Non-pigmented ciliary epithelial cell (primary cell): ENCODE measurements at regions not wholly inside any gene's neighbourhood (a gene's known extent, or its start where the extent isn't known, plus 50 kb on each side); places are given as distances from the start of the nearest gene placed in this dataset.

Experiments used
- DNase-seq: peaks from one replicate; pipeline ENCODE4 v3.0.0-alpha.2; 2010; ENCODE audit warnings: low read depth

GRCh38 chr1:22264464-22265341 lies 121.8 kb upstream of the WNT4 start:
- DNase-seq, result no peak

GRCh38 chr1:22266141-22266540 lies 123.2 kb upstream of the WNT4 start:
- DNase-seq, result no peak

GRCh38 chr1:22267413-22268175 lies 124.7 kb upstream of the WNT4 start:
- DNase-seq, result no peak

- DNase-seq, result no peak
Measured at GRCh38 chr1:22268327-22268726, 125.4 kb upstream of the WNT4 start.

DNA sequence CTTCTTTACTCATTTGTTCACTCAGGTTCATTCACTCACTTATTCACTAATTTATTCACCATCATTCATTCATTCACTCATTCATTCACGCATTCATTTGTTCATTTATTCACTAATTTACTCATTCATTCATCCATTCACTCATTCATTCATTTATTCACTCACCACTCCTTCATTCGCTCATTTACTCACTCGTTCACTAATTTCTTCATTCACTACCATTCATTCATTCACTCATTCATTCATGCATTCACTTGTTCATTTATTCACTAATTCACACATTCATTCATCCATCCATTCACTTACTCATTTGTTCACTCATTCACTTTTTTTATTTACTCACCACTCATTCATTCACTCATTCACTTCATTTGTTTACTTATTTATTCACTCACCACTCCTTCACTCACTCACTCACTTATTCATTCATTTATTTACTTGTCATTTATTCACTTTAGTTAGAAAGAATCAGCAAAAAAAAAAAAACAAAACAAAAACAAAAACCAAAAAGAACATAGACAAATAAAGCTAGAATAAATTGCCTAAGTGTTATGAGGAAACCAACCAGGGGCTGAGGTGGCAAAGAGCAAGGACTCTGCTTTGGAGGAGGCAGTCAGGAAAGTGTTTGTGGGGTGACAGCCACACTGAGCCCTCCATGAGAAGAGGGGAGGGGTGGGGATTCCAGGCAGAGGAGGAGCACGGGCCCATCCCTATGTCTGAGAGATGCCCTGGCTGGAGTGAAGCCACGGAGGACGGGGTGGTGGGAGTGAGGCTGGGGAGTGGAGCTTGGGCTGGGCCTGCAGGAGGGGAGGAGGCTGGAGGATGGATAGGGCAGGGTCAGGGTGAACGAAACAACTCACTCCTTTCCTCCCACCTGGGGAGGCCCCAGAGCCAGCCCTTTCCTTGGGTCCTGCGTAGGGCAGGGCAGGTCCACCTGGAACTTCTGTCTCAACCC lies 129.2 kb upstream of the WNT4 start:
- DNase-seq, result no peak

GRCh38 chr1:22273686-22274681 lies 131.1 kb upstream of the WNT4 start:
- DNase-seq, result no peak

- no peak for DNase-seq
Measured at GRCh38 chr1:22275167-22275566, 132.3 kb upstream of the WNT4 start.

- DNase-seq, result peak; percentile 4
Measured at GRCh38 chr1:22275626-22276395, 132.9 kb upstream of the WNT4 start.

GRCh38 chr1:22276396-22276748 lies 133.5 kb upstream of the WNT4 start:
- no peak for DNase-seq

- DNase-seq, result no peak
Measured at GRCh38 chr1:22277662-22278061, 134.8 kb upstream of the WNT4 start.

DNA sequence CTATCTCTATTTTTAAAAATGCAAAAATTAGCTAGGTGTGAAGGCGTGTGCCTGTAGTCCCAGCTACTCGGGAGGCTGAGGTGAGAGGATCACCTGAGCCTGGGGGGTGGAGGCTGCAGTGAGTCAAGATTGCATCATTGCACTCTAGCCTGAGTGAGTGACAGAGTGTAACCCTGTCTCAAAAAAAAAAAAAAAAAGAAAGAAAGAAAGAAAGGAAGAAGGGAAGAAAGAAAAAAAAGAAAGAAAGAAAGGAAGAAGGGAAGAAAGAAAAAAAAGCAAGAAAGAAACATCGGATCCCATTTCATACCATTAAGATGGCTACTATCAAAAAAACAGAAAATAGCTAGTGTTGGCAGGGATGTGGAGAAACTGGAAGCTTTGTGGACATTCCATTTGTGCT lies 136.8 kb upstream of the WNT4 start:
- DNase-seq, result no peak

GRCh38 chr1:22280526-22280925 lies 137.6 kb upstream of the WNT4 start:
- DNase-seq, result no peak

- no peak for DNase-seq
Measured at GRCh38 chr1:22281521-22282363, 138.8 kb upstream of the WNT4 start.

DNA sequence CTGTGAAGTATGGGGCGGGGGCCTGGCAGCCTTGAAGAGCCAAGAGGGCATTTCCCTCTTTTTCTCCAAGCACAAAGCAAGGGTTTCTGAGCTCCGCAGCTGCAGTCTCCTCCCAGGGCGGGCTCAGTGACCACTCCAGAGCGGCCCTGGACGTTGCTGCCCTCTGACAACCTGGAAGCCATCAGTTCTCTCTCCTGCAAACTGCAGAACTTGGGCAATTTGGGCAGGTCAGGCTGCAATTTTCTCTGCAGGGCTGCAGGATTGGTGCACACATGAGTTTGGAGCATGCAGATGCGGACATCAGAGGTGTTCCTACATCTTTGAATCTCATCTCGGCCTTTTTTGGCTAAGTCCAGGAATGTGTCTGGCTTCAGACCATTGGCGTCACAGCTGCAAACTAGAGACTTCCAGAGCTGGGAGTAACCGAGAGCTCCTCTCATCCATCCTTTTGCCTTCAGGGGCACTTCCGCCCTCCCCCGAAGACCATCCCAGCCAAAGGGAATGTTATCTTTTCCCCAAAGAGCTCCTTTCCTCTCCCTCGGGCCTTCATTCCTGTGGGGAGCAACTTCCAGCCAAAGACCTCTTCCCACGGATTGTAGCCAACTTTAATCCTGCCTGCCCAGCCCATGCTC lies 139.6 kb upstream of the WNT4 start:
- DNase-seq, result no peak

DNA sequence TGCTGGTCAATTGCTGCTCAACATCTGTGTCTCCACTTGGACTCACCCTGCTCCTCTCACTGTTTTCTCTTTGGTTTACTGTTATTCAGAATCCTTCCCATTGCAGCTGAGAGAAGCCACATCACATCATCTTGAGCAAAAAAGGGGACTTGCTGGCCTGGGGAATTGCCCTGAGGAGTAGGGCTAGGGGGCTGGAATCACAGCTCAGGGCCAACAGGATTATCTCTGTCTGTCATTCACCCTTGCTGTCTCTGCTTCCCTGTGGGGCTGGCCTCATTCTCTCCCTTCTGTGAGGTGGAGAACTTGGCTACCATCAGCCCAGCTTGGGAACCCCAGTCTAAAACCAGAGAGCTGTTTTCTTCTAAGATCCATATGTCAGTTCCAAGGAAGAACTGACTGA lies 140.7 kb upstream of the WNT4 start:
- DNase-seq, result no peak

DNA sequence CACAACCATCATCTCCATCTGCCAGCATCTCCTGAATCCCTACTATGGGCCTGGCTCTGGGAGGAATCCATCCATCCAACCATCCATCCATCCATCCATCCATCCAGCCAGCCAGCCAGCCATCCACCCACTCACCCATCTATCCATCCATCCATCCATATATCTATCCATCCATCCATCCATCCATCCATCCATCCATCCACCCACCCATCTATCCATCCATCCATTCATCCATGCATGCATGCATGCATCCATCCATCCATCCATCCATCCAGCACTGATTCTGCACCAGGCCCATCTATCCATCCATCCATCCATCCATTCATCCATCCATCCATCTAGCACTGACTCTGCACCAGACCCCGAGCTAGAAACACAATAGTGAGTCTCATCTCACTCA lies 141.3 kb upstream of the WNT4 start:
- no peak for DNase-seq

DNA sequence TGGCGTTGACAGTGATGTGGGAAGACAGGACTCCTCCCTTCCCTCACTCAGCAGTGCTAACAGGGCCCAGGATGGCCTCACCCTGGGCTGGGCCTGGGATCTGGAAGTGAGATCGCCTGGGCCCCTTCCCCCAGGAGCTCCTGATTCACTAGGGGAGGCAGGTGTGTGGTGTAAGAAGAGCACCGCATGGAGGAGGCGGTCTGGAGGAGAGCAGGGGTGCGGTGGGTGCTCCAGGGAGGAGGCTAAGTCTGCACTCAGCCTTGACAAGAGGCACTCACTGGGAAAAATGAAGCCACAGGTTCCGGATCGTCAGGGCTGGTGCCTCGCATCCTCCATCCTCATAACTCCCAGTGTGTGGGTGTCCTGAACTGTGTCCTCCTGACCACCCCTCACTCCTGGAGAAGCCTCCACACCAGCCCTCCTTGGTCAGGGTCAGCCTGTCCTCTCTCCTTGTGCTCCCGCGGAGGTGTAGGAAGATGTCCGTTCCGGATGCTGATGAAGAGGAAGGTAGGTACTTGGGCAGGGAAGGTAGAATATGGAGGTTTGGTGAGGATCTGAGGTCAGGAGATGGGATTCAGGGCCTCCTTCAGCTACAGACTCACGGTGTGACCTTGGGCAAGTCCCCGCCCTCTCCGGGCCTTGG lies 142.1 kb upstream of the WNT4 start:
- DNase-seq, result no peak
